ENCODE measurements at regions not wholly inside any gene's neighbourhood (a gene's known extent, or its start where the extent isn't known, plus 50 kb on each side); places are given as distances from the start of the nearest gene placed in this dataset.

GRCh38 chr9:80964374-80964773 is 725.0 kb downstream of the TLE1 start:
- DNase-seq, result no peak

GRCh38 chr9:80957801-80958200 is 731.5 kb downstream of the TLE1 start:
- DNase-seq, result no peak

- no peak for DNase-seq
These were observed 734.8 kb downstream of the TLE1 start for GRCh38 chr9:80954521-80954920.

- DNase-seq, result no peak
These were observed 736.9 kb downstream of the TLE1 start for GRCh38 chr9:80952363-80952922.

GRCh38 chr9:80951675-80952074 is 737.7 kb downstream of the TLE1 start:
- no peak for DNase-seq

GRCh38 chr9:80948876-80949275 is 740.5 kb downstream of the TLE1 start:
- no peak for DNase-seq

- DNase-seq, result no peak
These were observed 741.3 kb downstream of the TLE1 start for GRCh38 chr9:80948066-80948465.

- DNase-seq, result no peak
These were observed 742.7 kb downstream of the TLE1 start for GRCh38 chr9:80946496-80947170.

GRCh38 chr9:80945436-80945835 is 743.9 kb downstream of the TLE1 start:
- no peak for DNase-seq

GRCh38 chr9:80937645-80938044 is 751.7 kb downstream of the TLE1 start:
- no peak for DNase-seq

GRCh38 chr9:80934095-80934494 is 755.3 kb downstream of the TLE1 start:
- no peak for DNase-seq

- DNase-seq, result no peak
These were observed 756.2 kb downstream of the TLE1 start for GRCh38 chr9:80932947-80933780.

- no peak for DNase-seq
These were observed 757.2 kb downstream of the TLE1 start for GRCh38 chr9:80932181-80932580.

- DNase-seq, result no peak
These were observed 758.2 kb downstream of the TLE1 start for GRCh38 chr9:80931163-80931562.

GRCh38 chr9:80928697-80929096 is 760.6 kb downstream of the TLE1 start:
- DNase-seq, result no peak

- no peak for DNase-seq
These were observed 762.7 kb downstream of the TLE1 start for GRCh38 chr9:80926611-80927010.

- DNase-seq, result no peak
These were observed 766.8 kb downstream of the TLE1 start for GRCh38 chr9:80922544-80922943.

- no peak for DNase-seq
These were observed 782.6 kb downstream of the TLE1 start for GRCh38 chr9:80906728-80907127.

- DNase-seq, result no peak
These were observed 790.1 kb downstream of the TLE1 start for GRCh38 chr9:80899208-80899607.

- DNase-seq, result no peak
These were observed 796.2 kb downstream of the TLE1 start for GRCh38 chr9:80893190-80893589.

- DNase-seq, result no peak
These were observed 796.6 kb downstream of the TLE1 start for GRCh38 chr9:80892703-80893102.

- no peak for DNase-seq
These were observed 799.2 kb downstream of the TLE1 start for GRCh38 chr9:80890124-80890523.

- DNase-seq, result no peak
These were observed 803.5 kb downstream of the TLE1 start for GRCh38 chr9:80885894-80886293.
